ENCODE measurements at regions not wholly inside any gene's neighbourhood (a gene's known extent, or its start where the extent isn't known, plus 50 kb on each side); places are given as distances from the start of the nearest gene placed in this dataset.

GRCh38 chr18:33934258-33934657 lies 290.5 kb downstream of the NOL4 start:
- TF ChIP-seq, protein P1, sequence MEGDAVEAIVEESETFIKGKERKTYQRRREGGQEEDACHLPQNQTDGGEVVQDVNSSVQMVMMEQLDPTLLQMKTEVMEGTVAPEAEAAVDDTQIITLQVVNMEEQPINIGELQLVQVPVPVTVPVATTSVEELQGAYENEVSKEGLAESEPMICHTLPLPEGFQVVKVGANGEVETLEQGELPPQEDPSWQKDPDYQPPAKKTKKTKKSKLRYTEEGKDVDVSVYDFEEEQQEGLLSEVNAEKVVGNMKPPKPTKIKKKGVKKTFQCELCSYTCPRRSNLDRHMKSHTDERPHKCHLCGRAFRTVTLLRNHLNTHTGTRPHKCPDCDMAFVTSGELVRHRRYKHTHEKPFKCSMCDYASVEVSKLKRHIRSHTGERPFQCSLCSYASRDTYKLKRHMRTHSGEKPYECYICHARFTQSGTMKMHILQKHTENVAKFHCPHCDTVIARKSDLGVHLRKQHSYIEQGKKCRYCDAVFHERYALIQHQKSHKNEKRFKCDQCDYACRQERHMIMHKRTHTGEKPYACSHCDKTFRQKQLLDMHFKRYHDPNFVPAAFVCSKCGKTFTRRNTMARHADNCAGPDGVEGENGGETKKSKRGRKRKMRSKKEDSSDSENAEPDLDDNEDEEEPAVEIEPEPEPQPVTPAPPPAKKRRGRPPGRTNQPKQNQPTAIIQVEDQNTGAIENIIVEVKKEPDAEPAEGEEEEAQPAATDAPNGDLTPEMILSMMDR (conservative IDR thresholded peaks at IDR 0.05 in 1 of 2, IDR thresholded peaks at IDR 0.05 in 1 of 2; ENCODE audit: extremely low read depth in 1 of 2, insufficient read depth in 1 of 2, low read depth in 1 of 2, low read length in 2 of 2) = no peak
- TF ChIP-seq EZH2 (IDR thresholded peaks at IDR 0.05; ENCODE audit: borderline replicate concordance, low read length) = no peak

All from mammary epithelial cell (primary cell).